OCI-LY7 (cell line): ENCODE measurements at regions not wholly inside any gene's neighbourhood (a gene's known extent, or its start where the extent isn't known, plus 50 kb on each side); places are given as distances from the start of the nearest gene placed in this dataset.

Experiments
- BruUV-seq: library from RNA; stranded (reverse); fragments of 400-500 nt; replicated peaks from 2 replicates; lab custom pipeline; 2021; lab: Mats Ljungman, UMichigan
- CTCF ChIA-PET: fragments of 300-600 bp; sonication (Branson Sonifier 250); formaldehyde crosslinking; loops from one replicate; lab custom pipeline; 2022; ENCODE audit warnings: antibody characterized with exemption; ENCODE audit not compliant: unreplicated experiment; lab: Charles Lee
- POLR2A ChIA-PET: fragments of 300-600 bp; sonication (Branson Sonifier 250); formaldehyde crosslinking; loops from one replicate; lab custom pipeline; 2022; ENCODE audit warnings: antibody characterized with exemption; lab: Charles Lee
- DNase-seq: peaks from one replicate; pipeline ENCODE4 v3.0.0-alpha.2; 2015; ENCODE audit warnings: low spot score
- H2AFZ ChIP-seq: fragments of 200-600 bp; sonication (generic), shearing (Covaris generic); 2 replicates; pipeline ENCODE4 v1.6.1; 2014; ENCODE audit warnings: mild to moderate bottlenecking, antibody characterized with exemption, low read length, moderate library complexity
- H3K27ac ChIP-seq: fragments of 200-600 bp; sonication (generic); 2 replicates; pipeline ENCODE4 v1.5.1; 2014; ENCODE audit warnings: mixed run types, low read depth, mild to moderate bottlenecking, moderate library complexity, low read length, inconsistent platforms; ENCODE audit not compliant: poor library complexity, severe bottlenecking
- H3K36me3 ChIP-seq: fragments of 200-600 bp; sonication (generic); 2 replicates; pipeline ENCODE4 v1.6.1; 2014; ENCODE audit warnings: mild to moderate bottlenecking, antibody characterized with exemption, low read length, moderate library complexity, mixed read lengths; ENCODE audit not compliant: insufficient read depth
- H3K4me1 ChIP-seq: fragments of 200-600 bp; sonication (generic); 2 replicates; pipeline ENCODE4 v1.5.1; 2014; ENCODE audit warnings: mild to moderate bottlenecking, low read length; ENCODE audit not compliant: insufficient read depth, poor library complexity, severe bottlenecking
- H3K4me2 ChIP-seq: fragments of 200-600 bp; sonication (generic); 2 replicates; pipeline ENCODE4 v1.6.1; 2014; ENCODE audit warnings: mild to moderate bottlenecking, low read length
- H3K4me3 ChIP-seq: fragments of 200-600 bp; sonication (generic); 2 replicates; pipeline ENCODE4 v1.5.1; 2014; ENCODE audit warnings: mild to moderate bottlenecking, low read depth, low read length; ENCODE audit not compliant: poor library complexity, severe bottlenecking
- H3K79me2 ChIP-seq: fragments of 200-600 bp; sonication (generic); 2 replicates; pipeline ENCODE4 v1.6.1; 2016; ENCODE audit warnings: low read depth, mild to moderate bottlenecking, low read length, moderate library complexity, mixed read lengths; ENCODE audit not compliant: insufficient read depth
- H3K9me2 ChIP-seq: fragments of 200-600 bp; sonication (generic); 2 replicates; pipeline ENCODE4 v1.6.1; 2016; ENCODE audit warnings: mild to moderate bottlenecking, low read length, mixed read lengths; ENCODE audit not compliant: insufficient read depth
- H3K9me3 ChIP-seq: fragments of 200-600 bp; sonication (generic); 2 replicates; pipeline ENCODE4 v1.6.1; 2014; ENCODE audit warnings: mild to moderate bottlenecking, mixed run types, low read length, mixed read lengths
- H4K20me1 ChIP-seq: fragments of 200-600 bp; sonication (generic); 2 replicates; pipeline ENCODE4 v1.6.1; 2014; ENCODE audit warnings: mild to moderate bottlenecking, antibody characterized with exemption, low read length, moderate library complexity, mixed read lengths; ENCODE audit not compliant: insufficient read depth
- EZH2phosphoT487 ChIP-seq: fragments of 200-600 bp; sonication (generic); IDR thresholded peaks from 2 replicates; pipeline ENCODE4 v1.6.1; 2018; ENCODE audit warnings: low read depth, borderline replicate concordance, mild to moderate bottlenecking, mixed run types, antibody characterized with exemption, low read length, moderate library complexity, mixed read lengths
- intact Hi-C: fragments of 100-400 bp; cut with micrococcal nuclease; formaldehyde crosslinking; loops from one replicate; pipeline ENCODE4 v1.10.0; 2022; ENCODE audit not compliant: unreplicated experiment
- TF ChIP-seq, protein P1 (sequence below): fragments of 200-600 bp; sonication (generic); conservative IDR thresholded peaks from 2 replicates; pipeline ENCODE4 v1.5.1; 2014; ENCODE audit warnings: mild to moderate bottlenecking, antibody characterized with exemption, low read length, moderate library complexity, mixed read lengths

DNA sequence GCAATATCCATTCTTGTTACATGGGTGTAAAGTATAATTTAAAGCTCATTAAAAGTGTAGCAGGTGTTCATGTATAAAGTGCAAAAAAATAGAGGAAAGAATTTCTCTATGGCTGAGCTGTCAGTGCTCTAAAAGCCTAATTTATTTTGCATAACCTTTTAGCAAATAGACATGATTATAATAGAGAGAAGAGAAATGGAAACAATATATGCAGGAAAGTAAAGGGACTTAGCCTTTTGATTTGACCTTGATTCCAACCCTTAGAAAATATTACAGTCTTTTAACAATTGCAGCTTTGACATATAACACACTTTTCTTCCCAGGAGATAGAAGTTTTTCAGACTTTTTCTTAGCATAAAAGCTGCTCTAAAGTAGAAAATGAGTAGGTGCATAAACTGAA, 978.3 kb downstream of the PCDH18 start:
- no peaks in the 10 kb centered on the region for H3K79me2 ChIP-seq
- H3K4me3 ChIP-seq = no peak overlapping the region
- TF ChIP-seq, protein P1, sequence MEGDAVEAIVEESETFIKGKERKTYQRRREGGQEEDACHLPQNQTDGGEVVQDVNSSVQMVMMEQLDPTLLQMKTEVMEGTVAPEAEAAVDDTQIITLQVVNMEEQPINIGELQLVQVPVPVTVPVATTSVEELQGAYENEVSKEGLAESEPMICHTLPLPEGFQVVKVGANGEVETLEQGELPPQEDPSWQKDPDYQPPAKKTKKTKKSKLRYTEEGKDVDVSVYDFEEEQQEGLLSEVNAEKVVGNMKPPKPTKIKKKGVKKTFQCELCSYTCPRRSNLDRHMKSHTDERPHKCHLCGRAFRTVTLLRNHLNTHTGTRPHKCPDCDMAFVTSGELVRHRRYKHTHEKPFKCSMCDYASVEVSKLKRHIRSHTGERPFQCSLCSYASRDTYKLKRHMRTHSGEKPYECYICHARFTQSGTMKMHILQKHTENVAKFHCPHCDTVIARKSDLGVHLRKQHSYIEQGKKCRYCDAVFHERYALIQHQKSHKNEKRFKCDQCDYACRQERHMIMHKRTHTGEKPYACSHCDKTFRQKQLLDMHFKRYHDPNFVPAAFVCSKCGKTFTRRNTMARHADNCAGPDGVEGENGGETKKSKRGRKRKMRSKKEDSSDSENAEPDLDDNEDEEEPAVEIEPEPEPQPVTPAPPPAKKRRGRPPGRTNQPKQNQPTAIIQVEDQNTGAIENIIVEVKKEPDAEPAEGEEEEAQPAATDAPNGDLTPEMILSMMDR = no peak
- TF ChIP-seq EZH2phosphoT487 = no peak
- no peaks in the 10 kb centered on the region for H3K36me3 ChIP-seq
- no peaks in the 10 kb centered on the region for H3K9me3 ChIP-seq
- no peaks in the 10 kb centered on the region for H3K9me2 ChIP-seq
- BruUV-seq = no TSS peak
- no peaks in the 10 kb centered on the region for H4K20me1 ChIP-seq
- ChIA-PET POLR2A (no interaction called here), CTCF (no interaction called here)
- no peak overlapping the region for H2AFZ ChIP-seq
- H3K27ac ChIP-seq = no peak overlapping the region
- no peak overlapping the region for H3K4me2 ChIP-seq
- no peaks in the 10 kb centered on the region for H3K4me1 ChIP-seq
- no peak for DNase-seq
- intact Hi-C loops = no loop called here

DNA sequence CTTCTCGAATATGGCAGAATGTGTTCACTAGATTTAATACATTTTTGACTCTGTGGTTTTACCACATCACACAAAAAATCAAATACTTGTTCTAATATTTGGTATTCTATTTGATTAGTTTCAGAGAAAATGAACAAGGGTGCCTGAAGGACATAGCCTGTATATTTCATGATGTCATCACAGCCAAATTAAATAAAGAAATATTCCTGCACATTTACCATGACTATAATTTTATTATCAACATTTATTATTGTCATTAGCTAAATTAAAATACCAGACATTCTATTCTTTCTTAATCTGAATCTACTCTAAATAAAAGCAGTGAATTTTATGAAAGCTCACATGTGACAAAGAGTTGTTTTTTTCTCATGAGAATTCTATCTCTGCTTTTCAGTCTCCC, 980.5 kb downstream of the PCDH18 start:
- no peaks in the 10 kb centered on the region for H3K9me3 ChIP-seq
- no peak overlapping the region for H3K4me2 ChIP-seq
- BruUV-seq = no TSS peak
- no peaks in the 10 kb centered on the region for H4K20me1 ChIP-seq
- H2AFZ ChIP-seq = no peak overlapping the region
- intact Hi-C loops = no loop called here
- no peaks in the 10 kb centered on the region for H3K4me1 ChIP-seq
- CTCF ChIA-PET = no interaction called here
- H3K36me3 ChIP-seq = no peaks in the 10 kb centered on the region
- no peak overlapping the region for H3K4me3 ChIP-seq
- no peaks in the 10 kb centered on the region for H3K9me2 ChIP-seq
- POLR2A ChIA-PET = no interaction called here
- TF ChIP-seq EZH2phosphoT487 = no peak
- TF ChIP-seq, protein P1 = no peak
- H3K79me2 ChIP-seq = no peaks in the 10 kb centered on the region
- H3K27ac ChIP-seq = no peak overlapping the region
- DNase-seq = no peak

DNA sequence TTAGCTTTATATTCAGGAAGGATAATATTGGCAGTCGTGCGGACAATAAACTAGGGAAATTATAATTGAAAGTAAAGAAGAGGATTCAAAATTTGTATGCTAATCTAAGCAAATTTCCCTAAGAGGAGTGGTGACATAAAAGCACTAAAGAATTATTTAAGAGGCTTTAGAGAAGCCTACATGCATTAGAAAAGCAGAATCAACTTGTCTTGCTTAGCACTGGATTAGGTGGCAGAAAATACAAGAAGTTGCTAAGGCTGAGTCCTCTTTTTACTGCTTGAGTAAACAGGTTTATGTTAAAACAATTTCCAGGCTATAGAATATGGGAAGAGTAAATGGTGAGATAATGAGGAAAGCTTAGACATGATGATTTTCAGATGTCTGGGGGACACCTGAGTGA, 991.5 kb downstream of the PCDH18 start:
- BruUV-seq = no TSS peak
- no peak overlapping the region for H3K4me2 ChIP-seq
- H3K36me3 ChIP-seq = no peaks in the 10 kb centered on the region
- POLR2A ChIA-PET = no interaction called here
- no peaks in the 10 kb centered on the region for H3K9me3 ChIP-seq
- intact Hi-C loops = no loop called here
- no peak for DNase-seq
- H2AFZ ChIP-seq = no peak overlapping the region
- H3K27ac ChIP-seq = no peak overlapping the region
- TF ChIP-seq, protein P1 = no peak
- TF ChIP-seq EZH2phosphoT487 = no peak
- CTCF ChIA-PET = no interaction called here
- H4K20me1 ChIP-seq = no peaks in the 10 kb centered on the region
- H3K79me2 ChIP-seq = no peaks in the 10 kb centered on the region
- H3K9me2 ChIP-seq = no peaks in the 10 kb centered on the region
- no peaks in the 10 kb centered on the region for H3K4me1 ChIP-seq
- no peak overlapping the region for H3K4me3 ChIP-seq
